Epithelial cell of prostate (primary cell): ENCODE measurements at regions not wholly inside any gene's neighbourhood (a gene's known extent, or its start where the extent isn't known, plus 50 kb on each side); places are given as distances from the start of the nearest gene placed in this dataset.
A peak's percentile ranks its signal among the peaks of the same experiment; 100 is the strongest.

Experiments
- DNase-seq: peaks from one replicate; pipeline ENCODE4 v3.0.0-alpha.2; 2011; ENCODE audit warnings: low read depth, low spot score
- H3K27ac ChIP-seq: fragments of 450-650 bp; 2 replicates; pipeline ENCODE4 v1.5.1; 2017; ENCODE audit warnings: mild to moderate bottlenecking

GRCh38 chr14:85093631-85094330 lies 436.2 kb upstream of the FLRT2 start:
- DNase-seq, result no peak
- no peak overlapping the region for H3K27ac ChIP-seq

GRCh38 chr14:85102591-85102990 lies 427.4 kb upstream of the FLRT2 start:
- DNase-seq, result no peak
- H3K27ac ChIP-seq, result no peak overlapping the region

GRCh38 chr14:85106506-85106905 lies 423.4 kb upstream of the FLRT2 start:
- no peak overlapping the region for H3K27ac ChIP-seq
- no peak for DNase-seq

DNA sequence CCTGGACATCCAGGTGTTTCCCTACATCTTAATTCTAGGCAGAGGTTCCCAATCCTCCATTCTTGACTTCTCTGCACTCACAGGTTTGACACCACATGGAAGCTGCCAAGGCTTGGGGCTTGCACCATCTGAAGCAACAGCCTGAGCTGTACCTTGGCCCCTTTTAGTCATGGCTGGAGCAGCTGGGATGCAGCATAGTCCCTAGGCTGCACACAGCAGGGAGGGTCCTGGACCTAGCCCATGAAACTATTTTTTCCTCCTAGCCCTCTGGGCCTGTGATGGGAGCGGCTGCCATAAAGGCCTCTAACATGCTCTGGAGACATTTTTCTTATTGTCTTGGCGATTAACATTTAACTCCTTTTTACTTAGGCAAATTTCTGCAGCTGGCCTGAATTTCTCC lies 417.2 kb upstream of the FLRT2 start:
- no peak overlapping the region for H3K27ac ChIP-seq
- DNase-seq, result no peak

- DNase-seq, result no peak
- H3K27ac ChIP-seq, result no peak overlapping the region
Observed at GRCh38 chr14:85115921-85116320, 414.0 kb upstream of the FLRT2 start.

DNA sequence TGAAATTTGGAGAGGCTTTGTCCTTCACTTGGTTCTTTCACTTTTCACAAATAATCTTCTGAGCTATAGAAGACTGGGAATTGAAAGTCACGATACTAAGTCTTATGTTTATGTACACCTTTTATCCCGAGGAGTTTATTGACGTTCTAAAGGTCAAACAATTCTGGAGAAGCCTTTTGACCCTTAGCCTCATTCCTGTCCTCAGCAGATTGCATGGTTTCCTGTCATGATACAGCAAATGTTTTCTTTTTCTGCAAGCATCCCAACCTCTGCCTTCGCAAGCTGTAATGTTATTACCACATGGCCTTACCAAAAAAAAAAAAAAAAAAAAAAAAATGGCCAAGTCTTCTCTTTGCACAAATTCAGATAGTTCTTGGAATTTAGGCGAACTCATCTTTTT lies 411.7 kb upstream of the FLRT2 start:
- H3K27ac ChIP-seq, result no peak overlapping the region
- no peak for DNase-seq

GRCh38 chr14:85122690-85123089 lies 407.3 kb upstream of the FLRT2 start:
- H3K27ac ChIP-seq, result no peak overlapping the region
- peak; percentile 8 for DNase-seq

DNA sequence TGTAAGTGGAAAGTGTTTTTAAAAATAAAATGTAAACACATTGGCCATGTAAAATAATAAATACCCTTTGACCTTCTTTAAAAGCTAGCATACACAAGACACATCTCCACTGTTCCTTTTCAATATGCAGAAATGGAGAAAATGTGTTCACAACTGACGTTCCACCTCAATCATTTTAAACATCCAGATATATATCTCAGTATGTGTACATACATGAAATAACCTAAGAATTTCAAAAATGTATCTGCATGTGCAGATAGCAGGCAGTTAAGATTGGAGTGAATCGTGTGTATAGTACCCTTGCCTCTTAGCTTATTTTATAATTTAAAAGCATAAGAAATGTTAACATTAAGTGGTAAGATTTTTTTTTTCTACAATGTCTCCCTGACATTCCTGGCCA lies 406.2 kb upstream of the FLRT2 start:
- no peak for DNase-seq
- H3K27ac ChIP-seq, result no peak overlapping the region

- H3K27ac ChIP-seq, result no peak overlapping the region
- DNase-seq, result no peak
Observed at GRCh38 chr14:85124631-85125290, 405.2 kb upstream of the FLRT2 start.

GRCh38 chr14:85125291-85125670 lies 404.7 kb upstream of the FLRT2 start:
- no peak overlapping the region for H3K27ac ChIP-seq
- DNase-seq, result no peak

GRCh38 chr14:85129921-85130320 lies 400.0 kb upstream of the FLRT2 start:
- DNase-seq, result no peak
- H3K27ac ChIP-seq, result no peak overlapping the region

GRCh38 chr14:85131226-85131922 lies 398.6 kb upstream of the FLRT2 start:
- peak; percentile 8 for DNase-seq
- H3K27ac ChIP-seq, result no peak overlapping the region

GRCh38 chr14:85142982-85143381 lies 387.0 kb upstream of the FLRT2 start:
- no peak for DNase-seq
- H3K27ac ChIP-seq, result no peak overlapping the region

GRCh38 chr14:85146779-85147178 lies 383.2 kb upstream of the FLRT2 start:
- no peak overlapping the region for H3K27ac ChIP-seq
- DNase-seq, result no peak

DNA sequence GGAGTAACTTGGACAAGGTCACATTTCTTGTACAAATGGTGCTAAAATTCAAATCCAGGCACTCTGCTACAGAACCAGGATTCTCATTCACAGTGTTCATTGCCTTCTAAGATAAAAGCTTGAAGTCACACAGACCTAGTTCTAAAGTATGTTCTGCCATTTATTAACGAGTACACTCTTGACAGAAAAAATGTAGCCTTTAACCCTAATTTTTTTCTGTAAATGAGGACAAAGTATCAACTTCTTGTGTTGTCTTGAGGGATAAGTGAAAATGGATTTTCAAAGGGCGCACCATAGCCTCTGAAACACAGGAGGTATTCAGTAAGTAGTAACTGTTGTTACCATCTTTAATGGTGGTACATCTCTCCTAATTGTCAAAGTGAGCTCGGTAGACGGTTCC lies 379.8 kb upstream of the FLRT2 start:
- H3K27ac ChIP-seq, result no peak overlapping the region
- DNase-seq, result no peak

DNA sequence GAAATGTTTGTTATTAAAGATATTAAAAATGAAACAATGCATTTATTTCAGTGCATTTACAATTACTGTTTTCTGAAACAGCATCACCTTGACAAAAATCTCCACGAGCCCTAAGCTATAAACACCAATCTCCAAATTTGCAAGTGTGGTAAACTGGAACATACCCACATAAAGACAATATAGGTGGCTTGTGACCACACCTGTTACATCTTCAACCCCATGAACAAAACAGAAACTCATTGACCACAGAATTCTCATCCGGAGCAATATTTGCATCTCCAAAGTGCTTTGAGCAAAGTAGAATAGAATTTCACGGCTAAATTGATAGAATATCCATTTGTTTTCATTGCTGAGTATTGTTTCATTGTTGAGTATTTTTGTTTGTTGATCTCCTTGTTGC lies 375.2 kb upstream of the FLRT2 start:
- no peak overlapping the region for H3K27ac ChIP-seq

DNA sequence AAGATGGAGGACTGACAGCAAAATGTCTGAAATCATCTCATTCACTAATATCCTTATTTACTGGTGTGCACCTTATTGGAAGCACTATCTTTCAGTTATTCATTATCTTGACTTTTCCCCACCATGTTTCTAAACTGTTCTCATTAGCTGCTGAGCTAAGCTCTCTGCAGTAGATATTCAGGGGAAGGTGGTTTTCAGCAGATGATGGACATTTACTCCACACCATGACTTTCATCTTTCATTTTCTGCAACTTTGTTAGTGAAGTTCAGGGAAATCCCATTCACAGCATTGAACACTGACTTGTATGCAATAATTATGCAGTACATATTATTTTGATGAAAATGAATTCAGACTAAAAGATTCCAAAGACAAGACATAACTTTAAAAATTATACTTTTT lies 373.6 kb upstream of the FLRT2 start:
- no peak for DNase-seq
- no peak overlapping the region for H3K27ac ChIP-seq

More for the DNA sequence above, 375.2 kb upstream of the FLRT2 start:
- DNase-seq, result no peak

DNA sequence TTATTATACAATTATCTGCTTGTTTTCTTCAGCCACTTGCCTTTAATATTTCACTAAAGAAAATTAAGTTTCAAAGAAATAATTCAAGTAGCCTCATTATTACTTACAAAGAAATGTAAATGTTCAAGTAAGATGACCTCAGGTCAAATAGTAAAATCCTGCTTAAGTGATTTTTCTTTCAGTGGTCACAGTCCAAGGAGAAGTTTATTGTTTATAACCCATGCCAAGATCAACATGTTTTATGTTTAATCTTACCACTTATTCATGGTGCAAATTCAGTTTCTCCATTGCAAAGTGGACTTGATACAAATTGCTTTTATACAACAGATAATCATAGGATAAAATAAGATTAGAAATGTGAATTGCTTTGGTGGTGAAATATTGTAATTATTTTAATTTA lies 370.2 kb upstream of the FLRT2 start:
- no peak for DNase-seq
- H3K27ac ChIP-seq, result no peak overlapping the region

GRCh38 chr14:85165094-85165493 lies 364.9 kb upstream of the FLRT2 start:
- no peak overlapping the region for H3K27ac ChIP-seq
- DNase-seq, result no peak

- no peak for DNase-seq
Observed at GRCh38 chr14:85169381-85169780, 360.6 kb upstream of the FLRT2 start.

GRCh38 chr14:85172290-85172689 lies 357.7 kb upstream of the FLRT2 start:
- H3K27ac ChIP-seq, result peak overlapping the region; percentile 15
- peak; percentile 76 for DNase-seq

More at GRCh38 chr14:85169381-85169780, 360.6 kb upstream of the FLRT2 start:
- H3K27ac ChIP-seq, result no peak overlapping the region
